HEK293 (cell line): ENCODE measurements at regions not wholly inside any gene's neighbourhood (a gene's known extent, or its start where the extent isn't known, plus 50 kb on each side); places are given as distances from the start of the nearest gene placed in this dataset.

Source experiments
- KLF9 ChIP-seq: fragments of 450-650 bp; formaldehyde crosslinking; IDR thresholded peaks from 2 replicates; pipeline ENCODE4 v1.5.1; 2016; ENCODE audit warnings: missing biosample characterization, missing genetic modification characterization, low read depth
- SP2 ChIP-seq: fragments of 450-650 bp; formaldehyde crosslinking; IDR thresholded peaks from 2 replicates; pipeline ENCODE4 v1.5.1; 2016; ENCODE audit warnings: missing biosample characterization, missing genetic modification characterization
- ZBTB48 ChIP-seq: fragments of 450-650 bp; formaldehyde crosslinking; IDR thresholded peaks from 2 replicates; pipeline ENCODE4 v1.5.1; 2016; ENCODE audit warnings: missing biosample characterization, missing genetic modification characterization
- ZNF558 ChIP-seq: fragments of 450-650 bp; formaldehyde crosslinking; IDR thresholded peaks from 2 replicates; pipeline ENCODE4 v1.5.1; 2016; ENCODE audit warnings: missing biosample characterization, missing genetic modification characterization
- TF ChIP-seq, protein P1 (sequence below): fragments of 450-650 bp; formaldehyde crosslinking; IDR thresholded peaks from 2 replicates; pipeline ENCODE4 v1.5.1; 2016; ENCODE audit warnings: missing biosample characterization, missing genetic modification characterization
- TF ChIP-seq, protein P2 (sequence below): fragments of 450-650 bp; formaldehyde crosslinking; IDR thresholded peaks from 2 replicates; pipeline ENCODE4 v1.5.1; 2016; ENCODE audit warnings: missing biosample characterization, missing genetic modification characterization
- TF ChIP-seq, protein P3 (sequence below): fragments of 450-650 bp; formaldehyde crosslinking; IDR thresholded peaks from 2 replicates; pipeline ENCODE4 v1.5.1; 2016; ENCODE audit warnings: missing biosample characterization, missing genetic modification characterization, low read depth
- TF ChIP-seq, protein P4 (sequence below): fragments of 450-650 bp; formaldehyde crosslinking; IDR thresholded peaks from 2 replicates; pipeline ENCODE4 v1.5.1; 2016; ENCODE audit warnings: missing biosample characterization, missing genetic modification characterization

DNA sequence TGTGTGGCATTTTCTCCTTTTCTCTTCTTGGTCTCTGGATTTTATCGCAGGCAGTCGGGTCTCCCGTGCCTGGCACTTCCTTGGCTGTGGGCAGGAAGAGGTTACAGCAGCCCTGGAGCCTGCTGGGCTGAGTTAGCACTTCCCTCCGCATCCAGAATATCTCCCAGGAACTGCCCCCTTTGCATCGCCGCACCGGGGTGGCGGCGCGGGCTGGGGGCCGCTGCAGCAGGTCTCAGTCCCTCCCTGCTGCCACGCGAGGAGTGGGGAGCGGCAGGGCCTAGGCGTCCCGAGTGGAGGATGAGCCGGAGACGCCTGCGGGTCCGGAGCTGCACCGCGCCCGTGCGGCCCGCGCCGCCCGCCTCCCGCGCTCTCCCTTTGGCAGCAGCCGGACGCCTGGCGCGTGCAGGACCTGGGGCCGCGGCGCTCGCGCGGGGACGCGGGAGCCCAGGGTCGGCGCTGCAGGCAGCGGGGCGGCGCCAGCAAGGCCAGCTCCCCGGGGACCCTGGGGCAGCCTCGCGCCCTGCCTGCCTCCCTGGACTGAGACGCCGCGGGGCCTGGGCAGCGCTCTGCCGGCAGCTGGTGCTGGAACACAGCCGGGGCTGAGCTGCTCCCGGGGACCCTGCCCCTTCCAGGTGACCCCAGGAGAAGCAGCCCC, 192.8 kb downstream of the PRDM2 start:
- TF ChIP-seq KLF9, result no peak
- TF ChIP-seq, protein P1, sequence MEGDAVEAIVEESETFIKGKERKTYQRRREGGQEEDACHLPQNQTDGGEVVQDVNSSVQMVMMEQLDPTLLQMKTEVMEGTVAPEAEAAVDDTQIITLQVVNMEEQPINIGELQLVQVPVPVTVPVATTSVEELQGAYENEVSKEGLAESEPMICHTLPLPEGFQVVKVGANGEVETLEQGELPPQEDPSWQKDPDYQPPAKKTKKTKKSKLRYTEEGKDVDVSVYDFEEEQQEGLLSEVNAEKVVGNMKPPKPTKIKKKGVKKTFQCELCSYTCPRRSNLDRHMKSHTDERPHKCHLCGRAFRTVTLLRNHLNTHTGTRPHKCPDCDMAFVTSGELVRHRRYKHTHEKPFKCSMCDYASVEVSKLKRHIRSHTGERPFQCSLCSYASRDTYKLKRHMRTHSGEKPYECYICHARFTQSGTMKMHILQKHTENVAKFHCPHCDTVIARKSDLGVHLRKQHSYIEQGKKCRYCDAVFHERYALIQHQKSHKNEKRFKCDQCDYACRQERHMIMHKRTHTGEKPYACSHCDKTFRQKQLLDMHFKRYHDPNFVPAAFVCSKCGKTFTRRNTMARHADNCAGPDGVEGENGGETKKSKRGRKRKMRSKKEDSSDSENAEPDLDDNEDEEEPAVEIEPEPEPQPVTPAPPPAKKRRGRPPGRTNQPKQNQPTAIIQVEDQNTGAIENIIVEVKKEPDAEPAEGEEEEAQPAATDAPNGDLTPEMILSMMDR (tag by site-specific recombination), result no peak
- TF ChIP-seq, protein P2, sequence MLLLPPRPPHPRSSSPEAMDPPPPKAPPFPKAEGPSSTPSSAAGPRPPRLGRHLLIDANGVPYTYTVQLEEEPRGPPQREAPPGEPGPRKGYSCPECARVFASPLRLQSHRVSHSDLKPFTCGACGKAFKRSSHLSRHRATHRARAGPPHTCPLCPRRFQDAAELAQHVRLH (tag by site-specific recombination), result no peak
- TF ChIP-seq, protein P3, sequence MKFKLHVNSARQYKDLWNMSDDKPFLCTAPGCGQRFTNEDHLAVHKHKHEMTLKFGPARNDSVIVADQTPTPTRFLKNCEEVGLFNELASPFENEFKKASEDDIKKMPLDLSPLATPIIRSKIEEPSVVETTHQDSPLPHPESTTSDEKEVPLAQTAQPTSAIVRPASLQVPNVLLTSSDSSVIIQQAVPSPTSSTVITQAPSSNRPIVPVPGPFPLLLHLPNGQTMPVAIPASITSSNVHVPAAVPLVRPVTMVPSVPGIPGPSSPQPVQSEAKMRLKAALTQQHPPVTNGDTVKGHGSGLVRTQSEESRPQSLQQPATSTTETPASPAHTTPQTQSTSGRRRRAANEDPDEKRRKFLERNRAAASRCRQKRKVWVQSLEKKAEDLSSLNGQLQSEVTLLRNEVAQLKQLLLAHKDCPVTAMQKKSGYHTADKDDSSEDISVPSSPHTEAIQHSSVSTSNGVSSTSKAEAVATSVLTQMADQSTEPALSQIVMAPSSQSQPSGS (tag by site-specific recombination), result no peak
- TF ChIP-seq ZBTB48 (tag by site-specific recombination), result peak; percentile 96
- TF ChIP-seq, protein P4, sequence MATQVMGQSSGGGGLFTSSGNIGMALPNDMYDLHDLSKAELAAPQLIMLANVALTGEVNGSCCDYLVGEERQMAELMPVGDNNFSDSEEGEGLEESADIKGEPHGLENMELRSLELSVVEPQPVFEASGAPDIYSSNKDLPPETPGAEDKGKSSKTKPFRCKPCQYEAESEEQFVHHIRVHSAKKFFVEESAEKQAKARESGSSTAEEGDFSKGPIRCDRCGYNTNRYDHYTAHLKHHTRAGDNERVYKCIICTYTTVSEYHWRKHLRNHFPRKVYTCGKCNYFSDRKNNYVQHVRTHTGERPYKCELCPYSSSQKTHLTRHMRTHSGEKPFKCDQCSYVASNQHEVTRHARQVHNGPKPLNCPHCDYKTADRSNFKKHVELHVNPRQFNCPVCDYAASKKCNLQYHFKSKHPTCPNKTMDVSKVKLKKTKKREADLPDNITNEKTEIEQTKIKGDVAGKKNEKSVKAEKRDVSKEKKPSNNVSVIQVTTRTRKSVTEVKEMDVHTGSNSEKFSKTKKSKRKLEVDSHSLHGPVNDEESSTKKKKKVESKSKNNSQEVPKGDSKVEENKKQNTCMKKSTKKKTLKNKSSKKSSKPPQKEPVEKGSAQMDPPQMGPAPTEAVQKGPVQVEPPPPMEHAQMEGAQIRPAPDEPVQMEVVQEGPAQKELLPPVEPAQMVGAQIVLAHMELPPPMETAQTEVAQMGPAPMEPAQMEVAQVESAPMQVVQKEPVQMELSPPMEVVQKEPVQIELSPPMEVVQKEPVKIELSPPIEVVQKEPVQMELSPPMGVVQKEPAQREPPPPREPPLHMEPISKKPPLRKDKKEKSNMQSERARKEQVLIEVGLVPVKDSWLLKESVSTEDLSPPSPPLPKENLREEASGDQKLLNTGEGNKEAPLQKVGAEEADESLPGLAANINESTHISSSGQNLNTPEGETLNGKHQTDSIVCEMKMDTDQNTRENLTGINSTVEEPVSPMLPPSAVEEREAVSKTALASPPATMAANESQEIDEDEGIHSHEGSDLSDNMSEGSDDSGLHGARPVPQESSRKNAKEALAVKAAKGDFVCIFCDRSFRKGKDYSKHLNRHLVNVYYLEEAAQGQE (tag by site-specific recombination), result no peak
- no peak for TF ChIP-seq ZNF558 (tag by site-specific recombination)
- no peak for TF ChIP-seq SP2 (tag by site-specific recombination)
